Gastroesophageal sphincter (tissue), 4 donors: ENCODE measurements at regions not wholly inside any gene's neighbourhood (a gene's known extent, or its start where the extent isn't known, plus 50 kb on each side); places are given as distances from the start of the nearest gene placed in this dataset.

ENCODE experiments used
- ATAC-seq: fragments of 150-250 bp; one replicate; pipeline ENCODE4 v1.9.1; 2016; ENCODE audit warnings: mild to moderate bottlenecking, moderate library complexity
- H3K27ac ChIP-seq, 4 donors: fragments of 200-600 bp; sonication (generic) in 3 of 4; 1 replicate in 3 of 4; 2 replicates in 1 of 4; pipeline ENCODE4 v1.5.1; 2016 to 2019
- H3K27me3 ChIP-seq: fragments of 200-600 bp; sonication (generic); one replicate; pipeline ENCODE4 v1.5.1; 2019
- H3K36me3 ChIP-seq, 2 donors: fragments of 200-600 bp; sonication (generic); one replicate each; pipeline ENCODE4 v1.5.1; 2019; ENCODE audit warnings: control low read depth in 1 of 2
- H3K4me1 ChIP-seq, 3 donors: fragments of 200-600 bp; sonication (generic); 1 replicate in 2 of 3; 2 replicates in 1 of 3; pipeline ENCODE4 v1.5.1; 2016 to 2019; ENCODE audit warnings: control low read depth in 2 of 3
- H3K4me3 ChIP-seq, 2 donors: fragments of 200-600 bp; sonication (generic); one replicate each; pipeline ENCODE4 v1.5.1; 2019; ENCODE audit warnings: mild to moderate bottlenecking in 1 of 2, moderate library complexity in 1 of 2
- H3K9me3 ChIP-seq, 3 donors: fragments of 200-600 bp; sonication (generic); one replicate each; pipeline ENCODE4 v1.5.1; 2017 to 2019; ENCODE audit warnings: control low read depth in 2 of 3
- CTCF ChIP-seq, 4 experiments: fragments of 200-600 bp in 2 of 4; fragments of 450-650 bp in 2 of 4; sonication (generic) in 1 of 4; IDR thresholded peaks; one replicate each; pipeline ENCODE4 v1.5.1; 2017 to 2019; ENCODE audit warnings: antibody characterized with exemption in 4 of 4, mild to moderate bottlenecking in 2 of 4, moderate library complexity in 2 of 4
- EP300 ChIP-seq: sonication (generic); formaldehyde crosslinking; IDR thresholded peaks from one replicate; pipeline ENCODE4 v1.6.1; 2017; ENCODE audit warnings: antibody characterized with exemption, mild to moderate bottlenecking
- POLR2A ChIP-seq, 2 donors: fragments of 450-650 bp; IDR thresholded peaks; one replicate each; pipeline ENCODE4 v1.6.1; 2017; ENCODE audit warnings: antibody characterized with exemption in 2 of 2, mild to moderate bottlenecking in 2 of 2, moderate library complexity in 1 of 2
- POLR2AphosphoS5 ChIP-seq: sonication (generic); formaldehyde crosslinking; IDR thresholded peaks from one replicate; pipeline ENCODE4 v1.6.1; 2017; ENCODE audit warnings: antibody characterized with exemption
- WGBS, 2 donors: methylation state at CpG; one replicate each; pipeline ENCODE4 v1.1.5; 2018; ENCODE audit warnings: low coverage in 1 of 2; 5-methylcytosine and 5-hydroxymethylcytosine counted together

GRCh38 chr3:18057471-18058091, 315.1 kb upstream of the TBC1D5 start:
- no peaks in the 10 kb centered on the region for H3K27me3 ChIP-seq
- ATAC-seq = no peak
- WGBS, 2 donors = 67 to 70% methylated on average over 2 of the region's 2 CpGs
- no peak for TF ChIP-seq POLR2A (IDR thresholded peaks at IDR 0.05)
- H3K27ac ChIP-seq = no peak overlapping the region
- H3K4me3 ChIP-seq = no peak overlapping the region
- no peaks in the 10 kb centered on the region for H3K36me3 ChIP-seq
- H3K4me1 ChIP-seq = no peaks in the 10 kb centered on the region
- H3K9me3 ChIP-seq = peaks cover 0 to 5% (median 0%) of the 10 kb centered on the region in 3 donors

- H3K27ac ChIP-seq = no peak overlapping the region
- H3K36me3 ChIP-seq = no peaks in the 10 kb centered on the region
- ATAC-seq = no peak
- TF ChIP-seq CTCF (IDR thresholded peaks at IDR 0.05) (no peak), POLR2AphosphoS5 (no peak), POLR2A (IDR thresholded peaks at IDR 0.05) (no peak), EP300 (no peak)
- H3K9me3 ChIP-seq = peaks cover 0 to 5% (median 0%) of the 10 kb centered on the region in 3 donors
- H3K4me3 ChIP-seq = no peak overlapping the region
- H3K27me3 ChIP-seq = no peaks in the 10 kb centered on the region
- H3K4me1 ChIP-seq = no peaks in the 10 kb centered on the region
- 83 to 92% methylated on average over 1 of the region's 1 CpG for WGBS, 2 donors
Observed at GRCh38 chr3:18054625-18055024, 312.2 kb upstream of the TBC1D5 start.

DNA sequence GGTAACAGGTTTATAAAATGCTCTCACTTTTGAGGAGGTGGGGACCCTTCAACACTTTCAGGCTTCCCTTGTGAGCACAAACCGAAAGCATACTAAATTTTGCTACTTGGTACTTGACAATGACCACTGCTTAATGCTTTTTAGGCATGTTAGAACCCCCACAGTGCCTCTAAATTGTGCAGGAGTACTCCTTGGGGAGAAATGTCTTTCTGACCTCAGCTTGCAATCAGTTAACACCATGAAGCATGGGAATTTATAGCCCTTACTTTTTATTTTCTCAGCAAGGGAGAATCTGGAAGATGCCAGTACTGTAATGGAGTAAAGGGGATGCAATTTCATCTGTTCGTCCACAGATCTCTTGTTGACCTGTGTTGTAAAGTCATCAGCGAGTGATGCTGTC, 308.9 kb upstream of the TBC1D5 start:
- no peak overlapping the region for H3K4me3 ChIP-seq
- peaks cover 0 to 5% (median 0%) of the 10 kb centered on the region in 3 donors for H3K9me3 ChIP-seq
- WGBS, 2 donors = 93 to 95% methylated on average over 3 of the region's 3 CpGs
- no peaks in the 10 kb centered on the region for H3K27me3 ChIP-seq
- no peaks in the 10 kb centered on the region for H3K36me3 ChIP-seq
- H3K4me1 ChIP-seq = peaks cover 0 to 6% (median 0%) of the 10 kb centered on the region in 3 donors
- no peak for ATAC-seq
- no peak overlapping the region for H3K27ac ChIP-seq
- TF ChIP-seq EP300 (no peak), POLR2AphosphoS5 (no peak), CTCF (IDR thresholded peaks at IDR 0.05) (no peak), POLR2A (IDR thresholded peaks at IDR 0.05) (no peak)

DNA sequence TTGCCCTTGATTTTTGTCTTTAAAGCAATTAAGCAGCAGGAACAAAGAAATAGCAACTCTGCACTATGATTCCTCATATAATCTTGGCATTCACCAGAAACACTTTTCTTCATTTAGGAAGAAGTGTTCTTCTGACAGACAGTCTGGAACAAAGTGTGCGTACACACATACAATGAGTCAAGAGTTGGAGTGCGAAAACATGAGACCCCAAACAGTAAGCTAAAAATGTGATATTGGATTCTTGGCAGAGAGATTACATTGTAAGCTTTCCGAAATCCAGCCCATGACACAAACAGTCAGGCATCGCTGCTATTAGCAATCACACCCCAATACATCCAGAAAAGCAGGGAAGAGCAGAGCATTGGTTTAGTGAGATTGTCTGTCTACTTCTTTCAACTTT, 306.7 kb upstream of the TBC1D5 start:
- H3K4me3 ChIP-seq = no peak overlapping the region
- TF ChIP-seq CTCF (IDR thresholded peaks at IDR 0.05) (no peak), POLR2AphosphoS5 (peak; percentile 44), POLR2A (IDR thresholded peaks at IDR 0.05) (no peak)
- ATAC-seq = no peak
- peaks cover 0 to under 1% (median 0%) of the 10 kb centered on the region in 3 donors for H3K9me3 ChIP-seq
- no peaks in the 10 kb centered on the region for H3K36me3 ChIP-seq
- H3K4me1 ChIP-seq = peaks cover 0 to 6% (median 0%) of the 10 kb centered on the region in 3 donors
- 6 to 43% methylated on average over 4 of the region's 4 CpGs for WGBS, 2 donors
- H3K27ac ChIP-seq = no peak overlapping the region
- no peaks in the 10 kb centered on the region for H3K27me3 ChIP-seq

GRCh38 chr3:18047052-18047451, 304.6 kb upstream of the TBC1D5 start:
- Histone ChIP-seq H3K9me3 (no peaks in the 10 kb centered on the region), H3K4me3 (no peak overlapping the region), H3K36me3 (no peaks in the 10 kb centered on the region), H3K27me3 (no peaks in the 10 kb centered on the region), H3K4me1 (peaks cover 0 to 6% (median 0%) of the 10 kb centered on the region in 3 donors), H3K27ac (no peak overlapping the region)
- 92 to 93% methylated on average over 2 of the region's 2 CpGs for WGBS, 2 donors
- TF ChIP-seq CTCF (IDR thresholded peaks at IDR 0.05) (no peak), POLR2AphosphoS5 (no peak), EP300 (no peak), POLR2A (IDR thresholded peaks at IDR 0.05) (no peak)
- ATAC-seq = no peak
